H1 (cell line): ENCODE measurements at regions not wholly inside any gene's neighbourhood (a gene's known extent, or its start where the extent isn't known, plus 50 kb on each side); places are given as distances from the start of the nearest gene placed in this dataset.

Experiments
- CTCF ChIA-PET: fragments of 300-600 bp; sonication (Branson Sonifier 250); formaldehyde crosslinking; loops from one replicate; lab custom pipeline; 2021; ENCODE audit not compliant: partially characterized antibody; lab: Charles Lee
- POLR2A ChIA-PET: fragments of 300-600 bp; sonication (Branson Sonifier 250); formaldehyde crosslinking; loops from one replicate; lab custom pipeline; 2021; ENCODE audit warnings: inconsistent platforms; ENCODE audit not compliant: partially characterized antibody; lab: Charles Lee
- DNase-seq, 2 experiments: peaks; one replicate each; pipeline versions ENCODE4 v3.0.0 to v3.0.0-alpha.2; 2010 to 2022; ENCODE audit warnings: low spot score in 2 of 2, low read depth in 1 of 2, mixed read lengths in 1 of 2
- FAIRE-seq: peaks from 2 replicates; lab custom pipeline; 2011; peaks lifted over from hg19 to GRCh38; lab: Jason Lieb, UNC
- H2AFZ ChIP-seq: 2 replicates; pipeline ENCODE4 v1.8.1; 2012; ENCODE audit warnings: low read length, inconsistent platforms
- H2AK5ac ChIP-seq: 2 replicates; pipeline ENCODE4 v1.6.1; 2013; ENCODE audit warnings: low read depth, low read length
- H2BK120ac ChIP-seq: replicated peaks from 2 replicates; pipeline ENCODE3; 2013; ENCODE audit warnings: low read depth, low read length, inconsistent platforms
- H2BK12ac ChIP-seq: 2 replicates; pipeline ENCODE4 v1.6.1; 2013; ENCODE audit warnings: low read depth, low read length
- H2BK15ac ChIP-seq: 2 replicates; pipeline ENCODE4 v1.6.1; 2013; ENCODE audit warnings: low read length
- H2BK20ac ChIP-seq: 2 replicates; pipeline ENCODE4 v1.6.1; 2013; ENCODE audit warnings: low read length
- H2BK5ac ChIP-seq: 2 replicates; pipeline ENCODE4 v1.6.1; 2013; ENCODE audit warnings: low read depth, low read length
- H3K14ac ChIP-seq: 2 replicates; pipeline ENCODE4 v1.6.1; 2013; ENCODE audit warnings: inconsistent platforms; ENCODE audit not compliant: insufficient read length
- H3K18ac ChIP-seq: 2 replicates; pipeline ENCODE4 v1.6.1; 2013; ENCODE audit warnings: low read length; ENCODE audit errors: extremely low read depth
- H3K23ac ChIP-seq: 2 replicates; pipeline ENCODE4 v1.6.1; 2013; ENCODE audit warnings: inconsistent platforms; ENCODE audit not compliant: insufficient read length
- H3K23me2 ChIP-seq: 2 replicates; pipeline ENCODE4 v1.6.1; 2013; ENCODE audit warnings: low read depth, low read length
- H3K27ac ChIP-seq: 2 replicates; pipeline ENCODE4 v1.6.1; 2011; ENCODE audit warnings: low read depth, low read length, inconsistent platforms
- H3K27me3 ChIP-seq, 4 experiments: replicated peaks in 1 of 4; 1 replicate in 1 of 4; 2 replicates in 3 of 4; pipeline versions ENCODE4 v1.6.1 to v1.8.1; 2011 to 2013; ENCODE audit warnings: low read length in 3 of 4, mild to moderate bottlenecking in 3 of 4, inconsistent platforms in 2 of 4, mixed read lengths in 2 of 4, moderate library complexity in 1 of 4; ENCODE audit not compliant: control insufficient read depth in 3 of 4, insufficient read depth in 3 of 4; ENCODE audit errors: extremely low read depth in 1 of 4
- H3K36me3 ChIP-seq, 4 experiments: 2 replicates each; pipeline versions ENCODE4 v1.6.1 to v1.8.1; 2011 to 2013; ENCODE audit warnings: mild to moderate bottlenecking in 4 of 4, low read length in 3 of 4, moderate library complexity in 2 of 4, control low read depth in 1 of 4, inconsistent platforms in 1 of 4; ENCODE audit not compliant: insufficient read depth in 4 of 4, control insufficient read depth in 2 of 4
- H3K4ac ChIP-seq: replicated peaks from 2 replicates; pipeline ENCODE3; 2013; ENCODE audit warnings: low read length, low read depth, mixed read lengths, inconsistent platforms; ENCODE audit not compliant: insufficient read length
- H3K4me1 ChIP-seq, 4 experiments: replicated peaks in 1 of 4; 1 replicate in 1 of 4; 2 replicates in 3 of 4; pipeline versions ENCODE4 v1.6.1 to v1.8.1; 2011 to 2013; ENCODE audit warnings: low read length in 3 of 4, inconsistent platforms in 2 of 4, mixed read lengths in 1 of 4; ENCODE audit not compliant: insufficient read depth in 4 of 4, control insufficient read depth in 3 of 4
- H3K4me2 ChIP-seq, 2 experiments: 2 replicates each; pipeline versions ENCODE4 v1.6.1 to v1.8.1; 2011 to 2013; ENCODE audit warnings: low read depth in 2 of 2, low read length in 2 of 2, control low read depth in 1 of 2, inconsistent platforms in 1 of 2, mild to moderate bottlenecking in 1 of 2; ENCODE audit not compliant: insufficient read depth in 1 of 2
- H3K4me3 ChIP-seq, 4 experiments: fragments of 200-600, 300-600 bp in 1 of 4; sonication (generic), shearing (Covaris generic), sonication (Bioruptor Twin) in 1 of 4; 2 replicates each; pipeline versions ENCODE4 v1.5.1 to v1.8.1; 2011 to 2016; ENCODE audit warnings: low read length in 4 of 4, low read depth in 3 of 4, control low read depth in 2 of 4, inconsistent platforms in 2 of 4, mild to moderate bottlenecking in 2 of 4, mixed read lengths in 1 of 4, moderate library complexity in 1 of 4; ENCODE audit not compliant: insufficient read depth in 2 of 4; ENCODE audit errors: extremely low read depth in 1 of 4
- H3K56ac ChIP-seq: replicated peaks from 2 replicates; pipeline ENCODE3; 2013; ENCODE audit warnings: low read depth, mild to moderate bottlenecking, mixed read lengths, low read length, inconsistent platforms; ENCODE audit not compliant: insufficient read length
- H3K79me1 ChIP-seq: 2 replicates; pipeline ENCODE4 v1.6.1; 2013; ENCODE audit warnings: low read depth, low read length, control low read depth
- H3K79me2 ChIP-seq, 2 experiments: 2 replicates each; pipeline versions ENCODE4 v1.6.1 to v1.8.1; 2012 to 2013; ENCODE audit warnings: low read length in 2 of 2, mild to moderate bottlenecking in 2 of 2, inconsistent platforms in 1 of 2; ENCODE audit not compliant: insufficient read depth in 2 of 2, control insufficient read depth in 1 of 2
- H3K9ac ChIP-seq, 4 experiments: replicated peaks in 1 of 4; 1 replicate in 1 of 4; 2 replicates in 3 of 4; pipeline versions ENCODE4 v1.6.1 to v1.8.1; 2011 to 2013; ENCODE audit warnings: low read depth in 3 of 4, low read length in 3 of 4, control low read depth in 2 of 4, mild to moderate bottlenecking in 2 of 4, moderate library complexity in 2 of 4, inconsistent platforms in 1 of 4; ENCODE audit errors: extremely low read depth in 1 of 4
- H3K9me3 ChIP-seq, 2 experiments: 2 replicates each; pipeline versions ENCODE4 v1.6.1 to v1.8.1; 2012 to 2013; ENCODE audit warnings: mild to moderate bottlenecking in 2 of 2, moderate library complexity in 2 of 2, control low read depth in 1 of 2, inconsistent platforms in 1 of 2, low read depth in 1 of 2, low read length in 1 of 2, mixed read lengths in 1 of 2; ENCODE audit not compliant: insufficient read depth in 2 of 2
- H4K20me1 ChIP-seq, 2 experiments: replicated peaks in 1 of 2; 2 replicates each; pipeline versions ENCODE3 to v1.8.1; 2011 to 2013; ENCODE audit warnings: inconsistent platforms in 2 of 2, low read length in 2 of 2, mild to moderate bottlenecking in 1 of 2; ENCODE audit not compliant: insufficient read depth in 2 of 2, control insufficient read depth in 1 of 2
- H4K5ac ChIP-seq: 2 replicates; pipeline ENCODE4 v1.6.1; 2013; ENCODE audit warnings: low read length, low read depth, mixed read lengths, inconsistent platforms; ENCODE audit not compliant: insufficient read length
- H4K8ac ChIP-seq: 2 replicates; pipeline ENCODE4 v1.8.0; 2013; ENCODE audit warnings: mild to moderate bottlenecking, moderate library complexity, low read length, inconsistent platforms; ENCODE audit not compliant: insufficient read depth; ENCODE audit errors: extremely low read depth
- H4K91ac ChIP-seq: replicated peaks from 2 replicates; pipeline ENCODE3; 2013; ENCODE audit warnings: low read length, mixed read lengths, inconsistent platforms; ENCODE audit not compliant: insufficient read length
- CHD1 ChIP-seq: IDR thresholded peaks from 2 replicates; pipeline ENCODE4 v1.6.1; 2012; ENCODE audit warnings: low read depth, low read length, improper control_type of control experiment
- CTBP2 ChIP-seq: IDR thresholded peaks from 2 replicates; pipeline ENCODE4 v1.7.0; 2011; ENCODE audit warnings: borderline replicate concordance, mild to moderate bottlenecking, moderate library complexity, mixed read lengths, low read length; ENCODE audit not compliant: insufficient read depth, insufficient read length
- RBBP5 ChIP-seq: IDR thresholded peaks from 2 replicates; pipeline ENCODE4 v1.7.1; 2012; ENCODE audit warnings: low read depth, mild to moderate bottlenecking, inconsistent platforms, low read length, moderate library complexity, borderline replicate concordance
- SP1 ChIP-seq: IDR thresholded peaks from 2 replicates; pipeline ENCODE4 v1.6.1; 2011; ENCODE audit warnings: low read depth, low read length
- WGBS, 2 experiments: shearing (Covaris generic) in 1 of 2; methylation state at CpG; one replicate each; pipeline versions ENCODE4 v1.1.6 to v1.1.7; 2013 to 2015; ENCODE audit warnings: low lambda C conversion rate in 2 of 2, mixed read lengths in 2 of 2, inconsistent platforms in 1 of 2, low coverage in 1 of 2, missing lambda C conversion rate in 1 of 2; ENCODE audit not compliant: insufficient replicate concordance in 2 of 2, insufficient coverage in 1 of 2, insufficient read length in 1 of 2; ENCODE audit errors: extremely low coverage in 1 of 2, missing lambda C conversion rate in 1 of 2; 5-methylcytosine and 5-hydroxymethylcytosine counted together

DNA sequence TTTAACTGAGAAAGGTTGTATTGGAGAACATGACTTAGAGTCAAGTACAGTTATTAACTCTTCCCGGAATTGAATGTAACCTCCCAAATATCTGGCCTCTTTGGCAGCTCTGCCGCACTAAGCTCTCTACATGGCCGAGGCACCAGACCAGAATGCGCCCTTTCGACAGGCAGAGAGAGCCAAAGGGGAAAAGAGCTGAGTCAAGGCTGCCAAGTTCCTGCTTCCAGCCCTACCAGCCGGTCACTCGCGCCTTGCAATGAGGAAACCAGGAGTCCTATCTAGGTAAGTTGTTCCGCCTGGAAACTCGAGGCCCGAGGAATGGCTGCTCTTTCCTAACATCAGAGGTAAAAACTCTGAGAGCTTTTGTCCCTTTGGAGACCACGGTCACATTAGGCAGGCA is 172.2 kb downstream of the BRMS1L start:
- H4K20me1 ChIP-seq, result no peaks in the 10 kb centered on the region
- H3K27me3 ChIP-seq, result no peaks in the 10 kb centered on the region
- H3K79me2 ChIP-seq, result no peaks in the 10 kb centered on the region
- H2AFZ ChIP-seq, result no peak overlapping the region; the same call in 1 of the 2 replicates
- H4K91ac ChIP-seq, result no peak overlapping the region
- H2BK12ac ChIP-seq, result no peak overlapping the region; the same call in 1 of the 2 replicates
- DNase-seq (no peak), FAIRE-seq (no peak)
- no peak overlapping the region for H3K18ac ChIP-seq
- H3K9ac ChIP-seq, result no peak overlapping the region
- H3K79me1 ChIP-seq, result no peaks in the 10 kb centered on the region
- H3K4me2 ChIP-seq, result peak overlapping the region in 1 of 2 experiments; percentile 2; a peak in 1 of 4 replicates
- no peak overlapping the region for H3K23ac ChIP-seq
- H3K14ac ChIP-seq, result no peak overlapping the region
- ChIA-PET POLR2A (interaction anchor here (0.7 kb wide), 1 partner anchor 255 kb away, joined by 3 read pairs; no protein-coding TSS in a partner anchor), CTCF (interaction anchor here (0.6 to 3.8 kb wide), 4 partner anchors 13 to 374 kb away, joined by 4 to 14 read pairs (median 6); no protein-coding TSS in a partner anchor)
- peaks cover 0 to 7% (median 3%) of the 10 kb centered on the region in 4 experiments; a peak in 4 of 7 replicates for H3K4me1 ChIP-seq
- H4K5ac ChIP-seq, result no peak overlapping the region
- no peak overlapping the region for H3K56ac ChIP-seq
- no peaks in the 10 kb centered on the region for H3K9me3 ChIP-seq
- no peak overlapping the region for H3K4ac ChIP-seq
- no peak overlapping the region for H2BK120ac ChIP-seq
- no peak overlapping the region for H2BK5ac ChIP-seq
- 0 out of 2 replicates have a peak overlapping the region, but pooled peaks have one; percentile 49 for H2BK20ac ChIP-seq
- H4K8ac ChIP-seq, result no peak overlapping the region
- no peak overlapping the region for H2BK15ac ChIP-seq
- TF ChIP-seq SP1, result no peak
- no peak for TF ChIP-seq RBBP5
- TF ChIP-seq CHD1, result no peak
- no peak for TF ChIP-seq CTBP2
- 89% methylated on average over 12 of the region's 12 CpGs; no CpG with 5 or more reads in 1 of the 2 experiments for WGBS, 2 experiments
- no peak overlapping the region for H3K4me3 ChIP-seq
- no peaks in the 10 kb centered on the region for H3K23me2 ChIP-seq
- no peaks in the 10 kb centered on the region for H3K36me3 ChIP-seq
- no peak overlapping the region for H3K27ac ChIP-seq
- H2AK5ac ChIP-seq, result no peak overlapping the region
